ENCODE measurements at regions not wholly inside any gene's neighbourhood (a gene's known extent, or its start where the extent isn't known, plus 50 kb on each side); places are given as distances from the start of the nearest gene placed in this dataset.

DNA sequence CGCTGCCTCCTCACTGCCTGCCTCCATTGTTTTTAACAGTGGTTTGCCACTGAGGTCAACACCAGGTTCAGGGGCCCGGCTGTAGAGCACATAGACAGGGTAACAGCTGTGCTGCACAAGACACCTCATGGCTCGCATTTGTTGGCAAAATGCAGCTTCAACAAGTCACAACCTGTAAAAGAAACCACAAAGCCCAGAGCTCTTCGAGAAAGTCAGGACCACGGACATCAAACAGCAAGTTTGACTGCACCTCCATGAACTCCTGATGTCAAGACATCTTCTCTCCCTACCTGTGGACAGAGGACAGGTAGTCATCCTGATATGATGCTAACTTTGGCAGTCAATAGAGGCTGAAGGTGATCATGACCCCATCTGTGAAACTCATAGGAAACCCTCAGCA is 142.4 kb upstream of the SOX9 start:
- no peak for TF ChIP-seq KDM1A (IDR thresholded peaks at IDR 0.05; ENCODE audit: low read depth)
- TF ChIP-seq, protein P1, sequence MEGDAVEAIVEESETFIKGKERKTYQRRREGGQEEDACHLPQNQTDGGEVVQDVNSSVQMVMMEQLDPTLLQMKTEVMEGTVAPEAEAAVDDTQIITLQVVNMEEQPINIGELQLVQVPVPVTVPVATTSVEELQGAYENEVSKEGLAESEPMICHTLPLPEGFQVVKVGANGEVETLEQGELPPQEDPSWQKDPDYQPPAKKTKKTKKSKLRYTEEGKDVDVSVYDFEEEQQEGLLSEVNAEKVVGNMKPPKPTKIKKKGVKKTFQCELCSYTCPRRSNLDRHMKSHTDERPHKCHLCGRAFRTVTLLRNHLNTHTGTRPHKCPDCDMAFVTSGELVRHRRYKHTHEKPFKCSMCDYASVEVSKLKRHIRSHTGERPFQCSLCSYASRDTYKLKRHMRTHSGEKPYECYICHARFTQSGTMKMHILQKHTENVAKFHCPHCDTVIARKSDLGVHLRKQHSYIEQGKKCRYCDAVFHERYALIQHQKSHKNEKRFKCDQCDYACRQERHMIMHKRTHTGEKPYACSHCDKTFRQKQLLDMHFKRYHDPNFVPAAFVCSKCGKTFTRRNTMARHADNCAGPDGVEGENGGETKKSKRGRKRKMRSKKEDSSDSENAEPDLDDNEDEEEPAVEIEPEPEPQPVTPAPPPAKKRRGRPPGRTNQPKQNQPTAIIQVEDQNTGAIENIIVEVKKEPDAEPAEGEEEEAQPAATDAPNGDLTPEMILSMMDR (IDR thresholded peaks at IDR 0.05), result no peak
- TF ChIP-seq POLR2A (IDR thresholded peaks at IDR 0.05; ENCODE audit: low read length), result no peak
- TF ChIP-seq RAD21 (conservative IDR thresholded peaks at IDR 0.05 in 1 of 2, IDR thresholded peaks at IDR 0.05 in 1 of 2), result no peak
- TF ChIP-seq, protein P2, sequence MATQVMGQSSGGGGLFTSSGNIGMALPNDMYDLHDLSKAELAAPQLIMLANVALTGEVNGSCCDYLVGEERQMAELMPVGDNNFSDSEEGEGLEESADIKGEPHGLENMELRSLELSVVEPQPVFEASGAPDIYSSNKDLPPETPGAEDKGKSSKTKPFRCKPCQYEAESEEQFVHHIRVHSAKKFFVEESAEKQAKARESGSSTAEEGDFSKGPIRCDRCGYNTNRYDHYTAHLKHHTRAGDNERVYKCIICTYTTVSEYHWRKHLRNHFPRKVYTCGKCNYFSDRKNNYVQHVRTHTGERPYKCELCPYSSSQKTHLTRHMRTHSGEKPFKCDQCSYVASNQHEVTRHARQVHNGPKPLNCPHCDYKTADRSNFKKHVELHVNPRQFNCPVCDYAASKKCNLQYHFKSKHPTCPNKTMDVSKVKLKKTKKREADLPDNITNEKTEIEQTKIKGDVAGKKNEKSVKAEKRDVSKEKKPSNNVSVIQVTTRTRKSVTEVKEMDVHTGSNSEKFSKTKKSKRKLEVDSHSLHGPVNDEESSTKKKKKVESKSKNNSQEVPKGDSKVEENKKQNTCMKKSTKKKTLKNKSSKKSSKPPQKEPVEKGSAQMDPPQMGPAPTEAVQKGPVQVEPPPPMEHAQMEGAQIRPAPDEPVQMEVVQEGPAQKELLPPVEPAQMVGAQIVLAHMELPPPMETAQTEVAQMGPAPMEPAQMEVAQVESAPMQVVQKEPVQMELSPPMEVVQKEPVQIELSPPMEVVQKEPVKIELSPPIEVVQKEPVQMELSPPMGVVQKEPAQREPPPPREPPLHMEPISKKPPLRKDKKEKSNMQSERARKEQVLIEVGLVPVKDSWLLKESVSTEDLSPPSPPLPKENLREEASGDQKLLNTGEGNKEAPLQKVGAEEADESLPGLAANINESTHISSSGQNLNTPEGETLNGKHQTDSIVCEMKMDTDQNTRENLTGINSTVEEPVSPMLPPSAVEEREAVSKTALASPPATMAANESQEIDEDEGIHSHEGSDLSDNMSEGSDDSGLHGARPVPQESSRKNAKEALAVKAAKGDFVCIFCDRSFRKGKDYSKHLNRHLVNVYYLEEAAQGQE (IDR thresholded peaks at IDR 0.05), result peak; percentile 45; the same call in 1 of the 2 replicates
- no peak for TF ChIP-seq RFX5 (IDR thresholded peaks at IDR 0.05)
- TF ChIP-seq MAFK (IDR thresholded peaks at IDR 0.05; ENCODE audit: partially characterized antibody), result no peak
- TF ChIP-seq RARB (CRISPR knock-in tag; IDR thresholded peaks at IDR 0.05), result no peak
